ENCODE measurements at regions not wholly inside any gene's neighbourhood (a gene's known extent, or its start where the extent isn't known, plus 50 kb on each side); places are given as distances from the start of the nearest gene placed in this dataset.

- no peak for DNase-seq
Observed at GRCh38 chr2:235373171-235373570, 120.7 kb upstream of the AGAP1 start.

- DNase-seq, result no peak
Observed at GRCh38 chr2:235377176-235377575, 116.7 kb upstream of the AGAP1 start.

- no peak for DNase-seq
Observed at GRCh38 chr2:235378246-235378645, 115.6 kb upstream of the AGAP1 start.

GRCh38 chr2:235378944-235379343, 114.9 kb upstream of the AGAP1 start:
- no peak for DNase-seq

GRCh38 chr2:235381261-235381912, 112.5 kb upstream of the AGAP1 start:
- DNase-seq, result no peak

- DNase-seq, result no peak
Observed at GRCh38 chr2:235382179-235382578, 111.7 kb upstream of the AGAP1 start.

GRCh38 chr2:235382601-235383000, 111.2 kb upstream of the AGAP1 start:
- no peak for DNase-seq

GRCh38 chr2:235383272-235383843, 110.5 kb upstream of the AGAP1 start:
- no peak for DNase-seq

GRCh38 chr2:235384624-235385023, 109.2 kb upstream of the AGAP1 start:
- DNase-seq, result no peak

- DNase-seq, result no peak
Observed at GRCh38 chr2:235389626-235390025, 104.2 kb upstream of the AGAP1 start.

GRCh38 chr2:235390108-235390815, 103.6 kb upstream of the AGAP1 start:
- DNase-seq, result peak; percentile 17

- DNase-seq, result no peak
Observed at GRCh38 chr2:235390816-235391194, 103.0 kb upstream of the AGAP1 start.

GRCh38 chr2:235391921-235392615, 101.8 kb upstream of the AGAP1 start:
- no peak for DNase-seq

GRCh38 chr2:235394278-235394828, 99.5 kb upstream of the AGAP1 start:
- no peak for DNase-seq

GRCh38 chr2:235396071-235396846, 97.6 kb upstream of the AGAP1 start:
- no peak for DNase-seq

- DNase-seq, result no peak
Observed at GRCh38 chr2:235398321-235398720, 95.5 kb upstream of the AGAP1 start.

GRCh38 chr2:235399895-235400294, 93.9 kb upstream of the AGAP1 start:
- no peak for DNase-seq

- DNase-seq, result no peak
Observed at GRCh38 chr2:235402422-235402821, 91.4 kb upstream of the AGAP1 start.

- DNase-seq, result no peak
Observed at GRCh38 chr2:235405612-235406361, 88.1 kb upstream of the AGAP1 start.

- DNase-seq, result no peak
Observed at GRCh38 chr2:235406430-235406829, 87.4 kb upstream of the AGAP1 start.

GRCh38 chr2:235411905-235412485, 81.8 kb upstream of the AGAP1 start:
- DNase-seq, result no peak

GRCh38 chr2:235413064-235413463, 80.8 kb upstream of the AGAP1 start:
- no peak for DNase-seq

Data from stimulated activated CD4-positive, alpha-beta T cell treated with anti-CD3 and anti-CD28 coated beads, Interleukin-4, amount 100 ng/mL, for 24 hours (primary cell).